Gastroesophageal sphincter (tissue), 4 donors: ENCODE measurements at regions not wholly inside any gene's neighbourhood (a gene's known extent, or its start where the extent isn't known, plus 50 kb on each side); places are given as distances from the start of the nearest gene placed in this dataset.

Source experiments
- ATAC-seq: fragments of 150-250 bp; one replicate; pipeline ENCODE4 v1.9.1; 2016; ENCODE audit warnings: mild to moderate bottlenecking, moderate library complexity
- H3K27ac ChIP-seq, 4 donors: fragments of 200-600 bp; sonication (generic) in 3 of 4; 1 replicate in 3 of 4; 2 replicates in 1 of 4; pipeline ENCODE4 v1.5.1; 2016 to 2019
- H3K27me3 ChIP-seq: fragments of 200-600 bp; sonication (generic); one replicate; pipeline ENCODE4 v1.5.1; 2019
- H3K36me3 ChIP-seq, 2 donors: fragments of 200-600 bp; sonication (generic); one replicate each; pipeline ENCODE4 v1.5.1; 2019; ENCODE audit warnings: control low read depth in 1 of 2
- H3K4me1 ChIP-seq, 3 donors: fragments of 200-600 bp; sonication (generic); 1 replicate in 2 of 3; 2 replicates in 1 of 3; pipeline ENCODE4 v1.5.1; 2016 to 2019; ENCODE audit warnings: control low read depth in 2 of 3
- H3K4me3 ChIP-seq, 2 donors: fragments of 200-600 bp; sonication (generic); one replicate each; pipeline ENCODE4 v1.5.1; 2019; ENCODE audit warnings: mild to moderate bottlenecking in 1 of 2, moderate library complexity in 1 of 2
- H3K9me3 ChIP-seq, 3 donors: fragments of 200-600 bp; sonication (generic); one replicate each; pipeline ENCODE4 v1.5.1; 2017 to 2019; ENCODE audit warnings: control low read depth in 2 of 3
- CTCF ChIP-seq, 4 experiments: fragments of 200-600 bp in 2 of 4; fragments of 450-650 bp in 2 of 4; sonication (generic) in 1 of 4; IDR thresholded peaks; one replicate each; pipeline ENCODE4 v1.5.1; 2017 to 2019; ENCODE audit warnings: antibody characterized with exemption in 4 of 4, mild to moderate bottlenecking in 2 of 4, moderate library complexity in 2 of 4
- EP300 ChIP-seq: sonication (generic); formaldehyde crosslinking; IDR thresholded peaks from one replicate; pipeline ENCODE4 v1.6.1; 2017; ENCODE audit warnings: antibody characterized with exemption, mild to moderate bottlenecking
- POLR2A ChIP-seq, 2 donors: fragments of 450-650 bp; IDR thresholded peaks; one replicate each; pipeline ENCODE4 v1.6.1; 2017; ENCODE audit warnings: antibody characterized with exemption in 2 of 2, mild to moderate bottlenecking in 2 of 2, moderate library complexity in 1 of 2
- POLR2AphosphoS5 ChIP-seq: sonication (generic); formaldehyde crosslinking; IDR thresholded peaks from one replicate; pipeline ENCODE4 v1.6.1; 2017; ENCODE audit warnings: antibody characterized with exemption
- WGBS, 2 donors: methylation state at CpG; one replicate each; pipeline ENCODE4 v1.1.5; 2018; ENCODE audit warnings: low coverage in 1 of 2; 5-methylcytosine and 5-hydroxymethylcytosine counted together

- Histone ChIP-seq H3K4me1 (no peaks in the 10 kb centered on the region), H3K4me3 (no peak overlapping the region), H3K27ac (no peak overlapping the region), H3K27me3 (no peaks in the 10 kb centered on the region), H3K36me3 (no peaks in the 10 kb centered on the region), H3K9me3 (no peaks in the 10 kb centered on the region)
- TF ChIP-seq CTCF (IDR thresholded peaks at IDR 0.05) (no peak), POLR2AphosphoS5 (no peak)
- 40 to 71% methylated on average over 2 of the region's 2 CpGs for WGBS, 2 donors
- no peak for ATAC-seq
Observed at GRCh38 chr13:47080621-47081020, 183.8 kb upstream of the HTR2A start.

GRCh38 chr13:47076500-47076899, 179.6 kb upstream of the HTR2A start:
- Histone ChIP-seq H3K27me3 (no peaks in the 10 kb centered on the region), H3K4me3 (no peak overlapping the region), H3K36me3 (no peaks in the 10 kb centered on the region), H3K4me1 (no peaks in the 10 kb centered on the region), H3K9me3 (peaks cover 0 to 22% (median 0%) of the 10 kb centered on the region in 3 donors), H3K27ac (no peak overlapping the region)
- WGBS, 2 donors, result 56 to 81% methylated on average over 2 of the region's 2 CpGs
- no peak for TF ChIP-seq EP300
- no peak for TF ChIP-seq POLR2AphosphoS5
- no peak for TF ChIP-seq CTCF (IDR thresholded peaks at IDR 0.05)
- no peak for TF ChIP-seq POLR2A (IDR thresholded peaks at IDR 0.05)
- ATAC-seq, result no peak

GRCh38 chr13:47069133-47069532, 172.3 kb upstream of the HTR2A start:
- ATAC-seq, result no peak
- 65 to 84% methylated on average over 3 of the region's 3 CpGs for WGBS, 2 donors
- Histone ChIP-seq H3K4me1 (no peaks in the 10 kb centered on the region), H3K27me3 (no peaks in the 10 kb centered on the region), H3K9me3 (peaks cover 0 to 8% (median 0%) of the 10 kb centered on the region in 3 donors), H3K27ac (no peak overlapping the region), H3K4me3 (no peak overlapping the region), H3K36me3 (no peaks in the 10 kb centered on the region)
- no peak for TF ChIP-seq EP300
- no peak for TF ChIP-seq POLR2A (IDR thresholded peaks at IDR 0.05)
- TF ChIP-seq CTCF (IDR thresholded peaks at IDR 0.05), result no peak
- TF ChIP-seq POLR2AphosphoS5, result no peak

GRCh38 chr13:47067306-47067705, 170.5 kb upstream of the HTR2A start:
- Histone ChIP-seq H3K4me3 (no peak overlapping the region), H3K4me1 (no peaks in the 10 kb centered on the region), H3K36me3 (no peaks in the 10 kb centered on the region), H3K9me3 (peaks cover 0 to 11% (median 0%) of the 10 kb centered on the region in 3 donors), H3K27me3 (no peaks in the 10 kb centered on the region), H3K27ac (no peak overlapping the region)
- 77 to 78% methylated on average over 3 of the region's 3 CpGs for WGBS, 2 donors
- ATAC-seq, result no peak
- TF ChIP-seq CTCF (IDR thresholded peaks at IDR 0.05), result no peak
- TF ChIP-seq POLR2A (IDR thresholded peaks at IDR 0.05), result no peak
- no peak for TF ChIP-seq EP300
- no peak for TF ChIP-seq POLR2AphosphoS5

- Histone ChIP-seq H3K9me3 (peaks cover 0 to 13% (median 0%) of the 10 kb centered on the region in 3 donors), H3K4me1 (no peaks in the 10 kb centered on the region), H3K36me3 (no peaks in the 10 kb centered on the region), H3K27me3 (no peaks in the 10 kb centered on the region), H3K27ac (no peak overlapping the region), H3K4me3 (no peak overlapping the region)
- TF ChIP-seq CTCF (IDR thresholded peaks at IDR 0.05) (no peak), EP300 (no peak), POLR2AphosphoS5 (no peak), POLR2A (IDR thresholded peaks at IDR 0.05) (no peak)
- ATAC-seq, result no peak
Observed at GRCh38 chr13:47066226-47066625, 169.4 kb upstream of the HTR2A start.
